Left ventricle myocardium inferior (tissue), 1 donor: ENCODE measurements at regions not wholly inside any gene's neighbourhood (a gene's known extent, or its start where the extent isn't known, plus 50 kb on each side); places are given as distances from the start of the nearest gene placed in this dataset.

Source experiments
- DNase-seq: peaks from one replicate; pipeline ENCODE4 v3.0.0-alpha.2; 2020
- H3K27ac ChIP-seq: fragments of 200-600 bp; replicated peaks from 2 replicates; pipeline ENCODE4 v1.8.0; 2021
- H3K27me3 ChIP-seq: fragments of 200-600 bp; 2 replicates; pipeline ENCODE4 v1.8.0; 2021; ENCODE audit warnings: low read depth
- H3K36me3 ChIP-seq: fragments of 200-600 bp; 2 replicates; pipeline ENCODE4 v1.8.0; 2021
- H3K4me1 ChIP-seq: fragments of 200-600 bp; 2 replicates; pipeline ENCODE4 v1.8.0; 2021
- H3K4me3 ChIP-seq: fragments of 200-600 bp; 2 replicates; pipeline ENCODE4 v1.8.0; 2021; ENCODE audit warnings: mild to moderate bottlenecking, moderate library complexity
- H3K9me3 ChIP-seq: fragments of 200-600 bp; replicated peaks from 2 replicates; pipeline ENCODE4 v1.8.0; 2021
- CTCF ChIP-seq: fragments of 200-600 bp; IDR thresholded peaks from 2 replicates; pipeline ENCODE4 v1.8.0; 2021; ENCODE audit warnings: antibody characterized with exemption, mild to moderate bottlenecking, borderline replicate concordance
- intact Hi-C: fragments of 100-400 bp; cut with micrococcal nuclease; formaldehyde crosslinking; loops from one replicate; pipeline ENCODE4 v1.11.0; 2022
- donor health status: DM: no; HTN: yes; CAD: no; lungs with severe emphysema.

GRCh38 chr5:130801963-130802362, 363.1 kb downstream of the HINT1 start:
- no peak overlapping the region for H3K4me3 ChIP-seq
- no peak for TF ChIP-seq CTCF
- DNase-seq = no peak
- intact Hi-C loops = no loop called here
- H3K27me3 ChIP-seq = no peaks in the 10 kb centered on the region
- H3K4me1 ChIP-seq = no peaks in the 10 kb centered on the region
- H3K36me3 ChIP-seq = no peaks in the 10 kb centered on the region
- H3K9me3 ChIP-seq = peaks cover 36% of the 10 kb centered on the region
- H3K27ac ChIP-seq = no peak overlapping the region

- no peak for TF ChIP-seq CTCF
- no peak for DNase-seq
- H3K4me1 ChIP-seq = no peaks in the 10 kb centered on the region
- no peaks in the 10 kb centered on the region for H3K27me3 ChIP-seq
- no peak overlapping the region for H3K4me3 ChIP-seq
- H3K9me3 ChIP-seq = peaks cover 36% of the 10 kb centered on the region
- H3K36me3 ChIP-seq = no peaks in the 10 kb centered on the region
- H3K27ac ChIP-seq = no peak overlapping the region
- intact Hi-C loops = no loop called here
These were observed 366.0 kb downstream of the HINT1 start for GRCh38 chr5:130799015-130799414.

GRCh38 chr5:130797303-130797702, 367.8 kb downstream of the HINT1 start:
- DNase-seq = no peak
- Histone ChIP-seq H3K4me3 (no peak overlapping the region), H3K9me3 (peaks cover 36% of the 10 kb centered on the region), H3K27me3 (no peaks in the 10 kb centered on the region), H3K4me1 (no peaks in the 10 kb centered on the region), H3K27ac (no peak overlapping the region), H3K36me3 (no peaks in the 10 kb centered on the region)
- intact Hi-C loops = no loop called here
- TF ChIP-seq CTCF = no peak

- DNase-seq = no peak
- peaks cover 38% of the 10 kb centered on the region for H3K9me3 ChIP-seq
- intact Hi-C loops = no loop called here
These were observed 368.2 kb downstream of the HINT1 start for GRCh38 chr5:130796902-130797301.

GRCh38 chr5:130796032-130796431, 369.0 kb downstream of the HINT1 start:
- H3K36me3 ChIP-seq = no peaks in the 10 kb centered on the region
- H3K4me1 ChIP-seq = no peaks in the 10 kb centered on the region
- H3K27ac ChIP-seq = no peak overlapping the region
- intact Hi-C loops = no loop called here
- DNase-seq = no peak
- no peak for TF ChIP-seq CTCF
- peaks cover 38% of the 10 kb centered on the region for H3K9me3 ChIP-seq
- no peak overlapping the region for H3K4me3 ChIP-seq
- H3K27me3 ChIP-seq = no peaks in the 10 kb centered on the region

More at GRCh38 chr5:130796902-130797301, 368.2 kb downstream of the HINT1 start:
- no peaks in the 10 kb centered on the region for H3K4me1 ChIP-seq
- H3K4me3 ChIP-seq = no peak overlapping the region
- no peak overlapping the region for H3K27ac ChIP-seq
- TF ChIP-seq CTCF = no peak
- no peaks in the 10 kb centered on the region for H3K27me3 ChIP-seq
- H3K36me3 ChIP-seq = no peaks in the 10 kb centered on the region

GRCh38 chr5:130795037-130795436, 370.0 kb downstream of the HINT1 start:
- intact Hi-C loops = no loop called here
- Histone ChIP-seq H3K4me1 (no peaks in the 10 kb centered on the region), H3K27me3 (no peaks in the 10 kb centered on the region), H3K36me3 (no peaks in the 10 kb centered on the region), H3K4me3 (no peak overlapping the region), H3K9me3 (peaks cover 30% of the 10 kb centered on the region), H3K27ac (no peak overlapping the region)
- DNase-seq = no peak
- no peak for TF ChIP-seq CTCF
